Neural cell (in vitro differentiated cells): ENCODE measurements at regions not wholly inside any gene's neighbourhood (a gene's known extent, or its start where the extent isn't known, plus 50 kb on each side); places are given as distances from the start of the nearest gene placed in this dataset.

ENCODE experiments used
- EP300 ChIP-seq: fragments of 450-650 bp; conservative IDR thresholded peaks from 2 replicates; pipeline ENCODE4 v1.6.1; 2014; ENCODE audit warnings: antibody characterized with exemption, mild to moderate bottlenecking, moderate library complexity; ENCODE audit not compliant: poor library complexity, severe bottlenecking
- EZH2 ChIP-seq: fragments of 200-600, 300-800 bp; shearing (Covaris generic), sonication (generic); IDR thresholded peaks from 2 replicates; pipeline ENCODE4 v1.6.1; 2014; ENCODE audit warnings: antibody characterized with exemption, low read length, borderline replicate concordance, mild to moderate bottlenecking; ENCODE audit not compliant: insufficient read depth, poor library complexity, severe bottlenecking
- POLR2AphosphoS5 ChIP-seq: IDR thresholded peaks from 2 replicates; pipeline ENCODE4 v1.6.1; 2012
- RAD21 ChIP-seq: fragments of 450-650 bp; conservative IDR thresholded peaks from 2 replicates; pipeline ENCODE4 v1.6.1; 2014; ENCODE audit warnings: antibody characterized with exemption, mild to moderate bottlenecking, moderate library complexity
- SMC3 ChIP-seq: fragments of 450-650 bp; conservative IDR thresholded peaks from 2 replicates; pipeline ENCODE4 v1.6.1; 2014; ENCODE audit warnings: antibody characterized with exemption, mild to moderate bottlenecking, moderate library complexity; ENCODE audit not compliant: poor library complexity
- TAF1 ChIP-seq: IDR thresholded peaks from 2 replicates; pipeline ENCODE4 v1.6.1; 2012; ENCODE audit warnings: low read depth
- TF ChIP-seq, protein P1 (sequence below): fragments of 450-650 bp; IDR thresholded peaks from 2 replicates; pipeline ENCODE4 v1.5.1; 2014; ENCODE audit warnings: antibody characterized with exemption, mild to moderate bottlenecking, moderate library complexity; ENCODE audit not compliant: poor library complexity, severe bottlenecking
- TF ChIP-seq, protein P2 (sequence below): IDR thresholded peaks from 2 replicates; pipeline ENCODE4 v1.6.1; 2012; ENCODE audit warnings: borderline replicate concordance

DNA sequence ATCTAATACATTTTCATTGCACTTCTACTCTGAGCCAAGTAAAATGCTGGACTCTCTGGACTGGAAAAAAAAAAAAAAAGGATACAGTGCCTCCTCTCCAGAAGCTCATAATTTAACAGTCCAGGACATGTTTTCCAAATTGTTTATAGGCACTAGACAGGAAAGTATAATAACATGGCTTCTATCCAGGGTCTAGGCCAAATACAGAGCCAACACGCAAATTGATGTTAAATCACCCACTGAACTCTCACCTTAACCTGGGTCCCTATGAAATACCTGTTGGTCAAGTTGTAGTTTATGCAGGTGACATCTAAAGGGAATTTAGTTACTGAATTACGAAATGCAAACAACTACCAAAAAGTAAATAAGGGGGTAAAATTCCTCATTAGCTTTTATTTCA, 428.7 kb upstream of the LUZP2 start:
- TF ChIP-seq, protein P1, sequence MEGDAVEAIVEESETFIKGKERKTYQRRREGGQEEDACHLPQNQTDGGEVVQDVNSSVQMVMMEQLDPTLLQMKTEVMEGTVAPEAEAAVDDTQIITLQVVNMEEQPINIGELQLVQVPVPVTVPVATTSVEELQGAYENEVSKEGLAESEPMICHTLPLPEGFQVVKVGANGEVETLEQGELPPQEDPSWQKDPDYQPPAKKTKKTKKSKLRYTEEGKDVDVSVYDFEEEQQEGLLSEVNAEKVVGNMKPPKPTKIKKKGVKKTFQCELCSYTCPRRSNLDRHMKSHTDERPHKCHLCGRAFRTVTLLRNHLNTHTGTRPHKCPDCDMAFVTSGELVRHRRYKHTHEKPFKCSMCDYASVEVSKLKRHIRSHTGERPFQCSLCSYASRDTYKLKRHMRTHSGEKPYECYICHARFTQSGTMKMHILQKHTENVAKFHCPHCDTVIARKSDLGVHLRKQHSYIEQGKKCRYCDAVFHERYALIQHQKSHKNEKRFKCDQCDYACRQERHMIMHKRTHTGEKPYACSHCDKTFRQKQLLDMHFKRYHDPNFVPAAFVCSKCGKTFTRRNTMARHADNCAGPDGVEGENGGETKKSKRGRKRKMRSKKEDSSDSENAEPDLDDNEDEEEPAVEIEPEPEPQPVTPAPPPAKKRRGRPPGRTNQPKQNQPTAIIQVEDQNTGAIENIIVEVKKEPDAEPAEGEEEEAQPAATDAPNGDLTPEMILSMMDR, result no peak
- TF ChIP-seq POLR2AphosphoS5, result no peak
- no peak for TF ChIP-seq RAD21
- no peak for TF ChIP-seq EP300
- no peak for TF ChIP-seq EZH2
- no peak for TF ChIP-seq TAF1
- no peak for TF ChIP-seq SMC3
- TF ChIP-seq, protein P2, sequence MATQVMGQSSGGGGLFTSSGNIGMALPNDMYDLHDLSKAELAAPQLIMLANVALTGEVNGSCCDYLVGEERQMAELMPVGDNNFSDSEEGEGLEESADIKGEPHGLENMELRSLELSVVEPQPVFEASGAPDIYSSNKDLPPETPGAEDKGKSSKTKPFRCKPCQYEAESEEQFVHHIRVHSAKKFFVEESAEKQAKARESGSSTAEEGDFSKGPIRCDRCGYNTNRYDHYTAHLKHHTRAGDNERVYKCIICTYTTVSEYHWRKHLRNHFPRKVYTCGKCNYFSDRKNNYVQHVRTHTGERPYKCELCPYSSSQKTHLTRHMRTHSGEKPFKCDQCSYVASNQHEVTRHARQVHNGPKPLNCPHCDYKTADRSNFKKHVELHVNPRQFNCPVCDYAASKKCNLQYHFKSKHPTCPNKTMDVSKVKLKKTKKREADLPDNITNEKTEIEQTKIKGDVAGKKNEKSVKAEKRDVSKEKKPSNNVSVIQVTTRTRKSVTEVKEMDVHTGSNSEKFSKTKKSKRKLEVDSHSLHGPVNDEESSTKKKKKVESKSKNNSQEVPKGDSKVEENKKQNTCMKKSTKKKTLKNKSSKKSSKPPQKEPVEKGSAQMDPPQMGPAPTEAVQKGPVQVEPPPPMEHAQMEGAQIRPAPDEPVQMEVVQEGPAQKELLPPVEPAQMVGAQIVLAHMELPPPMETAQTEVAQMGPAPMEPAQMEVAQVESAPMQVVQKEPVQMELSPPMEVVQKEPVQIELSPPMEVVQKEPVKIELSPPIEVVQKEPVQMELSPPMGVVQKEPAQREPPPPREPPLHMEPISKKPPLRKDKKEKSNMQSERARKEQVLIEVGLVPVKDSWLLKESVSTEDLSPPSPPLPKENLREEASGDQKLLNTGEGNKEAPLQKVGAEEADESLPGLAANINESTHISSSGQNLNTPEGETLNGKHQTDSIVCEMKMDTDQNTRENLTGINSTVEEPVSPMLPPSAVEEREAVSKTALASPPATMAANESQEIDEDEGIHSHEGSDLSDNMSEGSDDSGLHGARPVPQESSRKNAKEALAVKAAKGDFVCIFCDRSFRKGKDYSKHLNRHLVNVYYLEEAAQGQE, result no peak
